ENCODE measurements at regions not wholly inside any gene's neighbourhood (a gene's known extent, or its start where the extent isn't known, plus 50 kb on each side); places are given as distances from the start of the nearest gene placed in this dataset.

DNA sequence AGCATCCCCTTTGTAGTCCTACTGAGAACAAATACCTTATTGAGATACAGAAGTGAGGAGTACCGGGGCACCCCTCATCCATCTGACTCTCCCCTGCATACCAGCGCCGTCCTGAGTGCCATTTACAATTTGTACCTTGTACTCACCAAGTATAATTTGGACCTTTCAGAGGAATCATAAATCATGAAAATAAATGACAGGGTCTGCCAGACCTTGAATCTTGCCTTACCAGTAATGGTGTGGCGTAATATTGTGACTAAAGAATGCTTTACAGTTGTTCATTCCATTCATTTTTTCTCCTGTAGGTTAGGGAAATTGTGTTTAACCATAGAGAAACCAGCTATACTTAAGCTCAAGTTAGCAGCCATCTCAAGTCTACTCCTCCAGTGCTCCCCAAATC is 243.7 kb upstream of the RGS6 start:
- Histone ChIP-seq H3K4me1 (ENCODE audit: control extremely low read depth in 1 of 4, control insufficient read depth in 4 of 4, insufficient read depth in 4 of 4, low read length in 3 of 4) (no peaks in the 10 kb centered on the region), H3K27me3 (replicated peaks in 2 of 5; ENCODE audit: control insufficient read depth in 4 of 5, insufficient read depth in 5 of 5, low read length in 4 of 5) (no peaks in the 10 kb centered on the region), H3K36me3 (ENCODE audit: control insufficient read depth in 4 of 4, insufficient read depth in 4 of 4, low read length in 3 of 4) (peaks cover 0 to 4% (median 0%) of the 10 kb centered on the region in 4 experiments), H3K4me3 (ENCODE audit: control insufficient read depth in 1 of 7, extremely low read depth in 1 of 7, insufficient read depth in 4 of 7, low read depth in 2 of 7, low read length in 6 of 7) (no peak overlapping the region), H3K9me3 (ENCODE audit: control extremely low read depth in 1 of 5, control insufficient read depth in 4 of 5, insufficient read depth in 2 of 5, low read depth in 1 of 5, low read length in 4 of 5) (no peaks in the 10 kb centered on the region), H3K27ac (ENCODE audit: insufficient read depth in 1 of 2, low read depth in 1 of 2, low read length in 2 of 2, poor library complexity in 1 of 2, severe bottlenecking in 2 of 2) (no peak overlapping the region)
- ChIA-PET POLR2A (no interaction called here), CTCF (no interaction called here)
- 100% methylated on average over 2 of the region's 4 CpGs for WGBS (ENCODE audit: insufficient coverage)
- DNase-seq: no peak

GRCh38 chr14:71690478-71690877 is 241.8 kb upstream of the RGS6 start:
- DNase-seq: no peak
- Histone ChIP-seq H3K36me3 (ENCODE audit: control insufficient read depth in 4 of 4, insufficient read depth in 4 of 4, low read length in 3 of 4) (peaks cover 0 to 2% (median 0%) of the 10 kb centered on the region in 4 experiments), H3K4me3 (ENCODE audit: control insufficient read depth in 1 of 7, extremely low read depth in 1 of 7, insufficient read depth in 4 of 7, low read depth in 2 of 7, low read length in 6 of 7) (no peak overlapping the region), H3K27ac (ENCODE audit: insufficient read depth in 1 of 2, low read depth in 1 of 2, low read length in 2 of 2, poor library complexity in 1 of 2, severe bottlenecking in 2 of 2) (no peak overlapping the region), H3K4me1 (ENCODE audit: control extremely low read depth in 1 of 4, control insufficient read depth in 4 of 4, insufficient read depth in 4 of 4, low read length in 3 of 4) (no peaks in the 10 kb centered on the region), H3K9me3 (ENCODE audit: control extremely low read depth in 1 of 5, control insufficient read depth in 4 of 5, insufficient read depth in 2 of 5, low read depth in 1 of 5, low read length in 4 of 5) (no peaks in the 10 kb centered on the region), H3K27me3 (replicated peaks in 2 of 5; ENCODE audit: control insufficient read depth in 4 of 5, insufficient read depth in 5 of 5, low read length in 4 of 5) (no peaks in the 10 kb centered on the region)
- POLR2A ChIA-PET: no interaction called here
- CTCF ChIA-PET: no interaction called here
- 100% methylated on average over 2 of the region's 2 CpGs for WGBS (ENCODE audit: insufficient coverage)

- Histone ChIP-seq H3K27ac (ENCODE audit: insufficient read depth in 1 of 2, low read depth in 1 of 2, low read length in 2 of 2, poor library complexity in 1 of 2, severe bottlenecking in 2 of 2) (no peak overlapping the region), H3K27me3 (replicated peaks in 2 of 5; ENCODE audit: control insufficient read depth in 4 of 5, insufficient read depth in 5 of 5, low read length in 4 of 5) (no peaks in the 10 kb centered on the region), H3K36me3 (ENCODE audit: control insufficient read depth in 4 of 4, insufficient read depth in 4 of 4, low read length in 3 of 4) (no peaks in the 10 kb centered on the region), H3K4me3 (ENCODE audit: control insufficient read depth in 1 of 7, extremely low read depth in 1 of 7, insufficient read depth in 4 of 7, low read depth in 2 of 7, low read length in 6 of 7) (no peak overlapping the region), H3K4me1 (ENCODE audit: control extremely low read depth in 1 of 4, control insufficient read depth in 4 of 4, insufficient read depth in 4 of 4, low read length in 3 of 4) (no peaks in the 10 kb centered on the region), H3K9me3 (ENCODE audit: control extremely low read depth in 1 of 5, control insufficient read depth in 4 of 5, insufficient read depth in 2 of 5, low read depth in 1 of 5, low read length in 4 of 5) (no peaks in the 10 kb centered on the region)
- WGBS (ENCODE audit: insufficient coverage): 96% methylated on average over 2 of the region's 4 CpGs
- POLR2A ChIA-PET: no interaction called here
- CTCF ChIA-PET: no interaction called here
- no peak for DNase-seq
These were observed 239.7 kb upstream of the RGS6 start for GRCh38 chr14:71692496-71692895.

GRCh38 chr14:71693381-71693780 is 238.8 kb upstream of the RGS6 start:
- peak in 1 of 3 donors; percentile 6 for DNase-seq
- POLR2A ChIA-PET: no interaction called here
- Histone ChIP-seq H3K36me3 (ENCODE audit: control insufficient read depth in 4 of 4, insufficient read depth in 4 of 4, low read length in 3 of 4) (peaks cover 0 to 2% (median 0%) of the 10 kb centered on the region in 4 experiments), H3K9me3 (ENCODE audit: control extremely low read depth in 1 of 5, control insufficient read depth in 4 of 5, insufficient read depth in 2 of 5, low read depth in 1 of 5, low read length in 4 of 5) (no peaks in the 10 kb centered on the region), H3K27ac (ENCODE audit: insufficient read depth in 1 of 2, low read depth in 1 of 2, low read length in 2 of 2, poor library complexity in 1 of 2, severe bottlenecking in 2 of 2) (no peak overlapping the region), H3K4me3 (ENCODE audit: control insufficient read depth in 1 of 7, extremely low read depth in 1 of 7, insufficient read depth in 4 of 7, low read depth in 2 of 7, low read length in 6 of 7) (no peak overlapping the region), H3K4me1 (ENCODE audit: control extremely low read depth in 1 of 4, control insufficient read depth in 4 of 4, insufficient read depth in 4 of 4, low read length in 3 of 4) (no peaks in the 10 kb centered on the region), H3K27me3 (replicated peaks in 2 of 5; ENCODE audit: control insufficient read depth in 4 of 5, insufficient read depth in 5 of 5, low read length in 4 of 5) (no peaks in the 10 kb centered on the region)
- WGBS (ENCODE audit: insufficient coverage): 100% methylated on average over 1 of the region's 6 CpGs
- CTCF ChIA-PET: no interaction called here

- WGBS (ENCODE audit: insufficient coverage): 100% methylated on average over 2 of the region's 8 CpGs
- ChIA-PET POLR2A (no interaction called here), CTCF (interaction anchor here (0.9 kb wide), 1 partner anchor 17 kb away, joined by 3 read pairs; no protein-coding TSS in a partner anchor)
- H3K9me3 ChIP-seq (ENCODE audit: control extremely low read depth in 1 of 5, control insufficient read depth in 4 of 5, insufficient read depth in 2 of 5, low read depth in 1 of 5, low read length in 4 of 5): no peaks in the 10 kb centered on the region
- H3K27ac ChIP-seq (ENCODE audit: insufficient read depth in 1 of 2, low read depth in 1 of 2, low read length in 2 of 2, poor library complexity in 1 of 2, severe bottlenecking in 2 of 2): no peak overlapping the region
- H3K36me3 ChIP-seq (ENCODE audit: control insufficient read depth in 4 of 4, insufficient read depth in 4 of 4, low read length in 3 of 4): peaks cover 0 to 8% (median 1%) of the 10 kb centered on the region in 4 experiments
- H3K4me1 ChIP-seq (ENCODE audit: control extremely low read depth in 1 of 4, control insufficient read depth in 4 of 4, insufficient read depth in 4 of 4, low read length in 3 of 4): no peaks in the 10 kb centered on the region
- no peak overlapping the region for H3K4me3 ChIP-seq (ENCODE audit: control insufficient read depth in 1 of 7, extremely low read depth in 1 of 7, insufficient read depth in 4 of 7, low read depth in 2 of 7, low read length in 6 of 7)
- no peak for DNase-seq
- no peaks in the 10 kb centered on the region for H3K27me3 ChIP-seq (replicated peaks in 2 of 5; ENCODE audit: control insufficient read depth in 4 of 5, insufficient read depth in 5 of 5, low read length in 4 of 5)
These were observed 237.4 kb upstream of the RGS6 start for GRCh38 chr14:71694591-71695530.

DNA sequence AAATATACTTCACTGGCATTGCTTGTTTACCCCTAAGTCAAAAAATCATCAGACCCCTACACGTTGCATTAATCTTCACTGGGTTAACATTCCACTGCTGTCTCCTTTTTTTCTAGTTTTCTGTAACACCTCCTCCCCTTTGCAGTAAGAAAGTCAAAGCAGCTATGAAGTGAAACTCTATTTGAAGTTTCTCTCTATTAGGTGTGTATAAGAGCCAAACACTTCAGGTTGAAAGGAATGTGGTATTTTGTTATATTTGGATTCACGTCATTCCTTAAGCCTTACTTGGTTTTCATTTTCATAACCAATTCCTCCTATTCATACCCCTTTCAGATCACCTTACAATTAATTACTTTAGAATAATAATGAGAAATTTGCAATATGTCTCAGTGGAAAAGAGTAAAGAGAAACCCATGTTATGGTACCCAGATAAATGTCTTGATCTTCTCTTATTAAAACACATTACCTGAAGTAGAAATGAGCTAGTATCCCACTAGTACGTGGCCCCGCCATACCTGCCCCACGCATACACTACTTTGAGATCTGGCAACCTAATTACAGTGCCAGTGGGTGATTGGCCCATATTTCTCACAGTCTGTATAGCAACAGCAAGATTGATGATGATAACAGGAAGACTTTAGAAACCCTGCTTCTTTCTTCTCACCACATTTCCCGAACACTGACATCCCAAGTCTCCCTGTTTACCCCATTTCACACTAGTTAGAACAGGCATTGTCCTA is 236.4 kb upstream of the RGS6 start:
- POLR2A ChIA-PET: no interaction called here
- peaks cover 0 to 8% (median 1%) of the 10 kb centered on the region in 4 experiments for H3K36me3 ChIP-seq (ENCODE audit: control insufficient read depth in 4 of 4, insufficient read depth in 4 of 4, low read length in 3 of 4)

DNA sequence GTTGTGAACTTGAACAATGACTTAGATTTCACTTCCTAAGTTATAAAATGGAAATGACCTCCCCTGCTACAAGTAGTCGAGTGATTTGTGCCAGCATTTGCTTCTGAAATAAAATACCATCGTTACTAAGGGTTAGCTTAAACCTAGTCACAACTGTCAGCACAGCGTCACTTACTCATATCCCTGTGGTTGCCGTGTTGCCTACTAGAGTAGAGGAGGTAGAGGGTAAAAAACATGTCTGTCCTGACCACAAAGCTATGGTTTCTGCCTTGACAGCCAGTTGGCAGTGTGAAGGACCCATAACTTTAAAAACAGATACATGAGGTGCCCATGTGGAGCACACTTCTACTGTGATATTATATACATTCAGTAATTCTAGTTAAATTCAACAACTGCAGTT is 234.2 kb upstream of the RGS6 start:
- Histone ChIP-seq H3K4me3 (ENCODE audit: control insufficient read depth in 1 of 7, extremely low read depth in 1 of 7, insufficient read depth in 4 of 7, low read depth in 2 of 7, low read length in 6 of 7) (no peak overlapping the region), H3K27me3 (replicated peaks in 2 of 5; ENCODE audit: control insufficient read depth in 4 of 5, insufficient read depth in 5 of 5, low read length in 4 of 5) (no peaks in the 10 kb centered on the region), H3K36me3 (ENCODE audit: control insufficient read depth in 4 of 4, insufficient read depth in 4 of 4, low read length in 3 of 4) (peaks cover 0 to 8% (median 1%) of the 10 kb centered on the region in 4 experiments), H3K9me3 (ENCODE audit: control extremely low read depth in 1 of 5, control insufficient read depth in 4 of 5, insufficient read depth in 2 of 5, low read depth in 1 of 5, low read length in 4 of 5) (no peaks in the 10 kb centered on the region), H3K4me1 (ENCODE audit: control extremely low read depth in 1 of 4, control insufficient read depth in 4 of 4, insufficient read depth in 4 of 4, low read length in 3 of 4) (no peaks in the 10 kb centered on the region), H3K27ac (ENCODE audit: insufficient read depth in 1 of 2, low read depth in 1 of 2, low read length in 2 of 2, poor library complexity in 1 of 2, severe bottlenecking in 2 of 2) (no peak overlapping the region)
- ChIA-PET CTCF (no interaction called here), POLR2A (no interaction called here)
- peak in 1 of 3 donors; percentile 2 for DNase-seq
- 100% methylated on average over 1 of the region's 4 CpGs for WGBS (ENCODE audit: insufficient coverage)

More for the DNA sequence above, 236.4 kb upstream of the RGS6 start:
- no peak for DNase-seq
- CTCF ChIA-PET: interaction anchor here (0.9 kb wide), 1 partner anchor 16 kb away, joined by 3 read pairs; no protein-coding TSS in a partner anchor
- 100% methylated on average over 1 of the region's 6 CpGs for WGBS (ENCODE audit: insufficient coverage)
- Histone ChIP-seq H3K4me3 (ENCODE audit: control insufficient read depth in 1 of 7, extremely low read depth in 1 of 7, insufficient read depth in 4 of 7, low read depth in 2 of 7, low read length in 6 of 7) (no peak overlapping the region), H3K27ac (ENCODE audit: insufficient read depth in 1 of 2, low read depth in 1 of 2, low read length in 2 of 2, poor library complexity in 1 of 2, severe bottlenecking in 2 of 2) (no peak overlapping the region), H3K4me1 (ENCODE audit: control extremely low read depth in 1 of 4, control insufficient read depth in 4 of 4, insufficient read depth in 4 of 4, low read length in 3 of 4) (no peaks in the 10 kb centered on the region), H3K9me3 (ENCODE audit: control extremely low read depth in 1 of 5, control insufficient read depth in 4 of 5, insufficient read depth in 2 of 5, low read depth in 1 of 5, low read length in 4 of 5) (no peaks in the 10 kb centered on the region), H3K27me3 (replicated peaks in 2 of 5; ENCODE audit: control insufficient read depth in 4 of 5, insufficient read depth in 5 of 5, low read length in 4 of 5) (no peaks in the 10 kb centered on the region)
